PC-9 (cell line): ENCODE measurements at regions not wholly inside any gene's neighbourhood (a gene's known extent, or its start where the extent isn't known, plus 50 kb on each side); places are given as distances from the start of the nearest gene placed in this dataset.

ENCODE experiments used
- EZH2 ChIP-seq: fragments of 200-600 bp; sonication (generic); IDR thresholded peaks from 2 replicates; pipeline ENCODE4 v1.8.0; 2017; ENCODE audit warnings: antibody characterized with exemption, low read depth
- TF ChIP-seq, protein P1 (sequence below): fragments of 200-600 bp; sonication (generic); conservative IDR thresholded peaks from 2 replicates; pipeline ENCODE4 v1.6.1; 2017; ENCODE audit warnings: mixed run types, antibody characterized with exemption, mild to moderate bottlenecking, moderate library complexity

DNA sequence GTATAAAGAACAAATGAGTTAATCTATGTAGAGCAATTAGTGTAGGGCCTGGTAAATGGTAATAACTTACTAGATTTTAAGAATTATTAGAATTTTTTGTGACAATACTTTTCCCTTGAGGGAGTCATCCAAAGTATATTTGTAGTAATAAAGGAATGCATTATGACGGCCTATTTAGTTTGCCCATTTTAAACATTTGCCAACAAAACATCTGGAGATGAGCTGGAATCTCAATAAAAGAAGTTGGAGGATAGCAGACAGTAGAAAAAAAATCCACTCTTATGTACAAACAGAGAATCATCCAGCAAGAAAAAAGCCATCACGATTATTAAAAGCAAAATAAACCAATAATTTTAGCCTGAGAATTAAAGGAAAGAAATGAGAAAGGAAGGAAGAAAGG, 567.3 kb upstream of the ADAMTS5 start:
- TF ChIP-seq, protein P1, sequence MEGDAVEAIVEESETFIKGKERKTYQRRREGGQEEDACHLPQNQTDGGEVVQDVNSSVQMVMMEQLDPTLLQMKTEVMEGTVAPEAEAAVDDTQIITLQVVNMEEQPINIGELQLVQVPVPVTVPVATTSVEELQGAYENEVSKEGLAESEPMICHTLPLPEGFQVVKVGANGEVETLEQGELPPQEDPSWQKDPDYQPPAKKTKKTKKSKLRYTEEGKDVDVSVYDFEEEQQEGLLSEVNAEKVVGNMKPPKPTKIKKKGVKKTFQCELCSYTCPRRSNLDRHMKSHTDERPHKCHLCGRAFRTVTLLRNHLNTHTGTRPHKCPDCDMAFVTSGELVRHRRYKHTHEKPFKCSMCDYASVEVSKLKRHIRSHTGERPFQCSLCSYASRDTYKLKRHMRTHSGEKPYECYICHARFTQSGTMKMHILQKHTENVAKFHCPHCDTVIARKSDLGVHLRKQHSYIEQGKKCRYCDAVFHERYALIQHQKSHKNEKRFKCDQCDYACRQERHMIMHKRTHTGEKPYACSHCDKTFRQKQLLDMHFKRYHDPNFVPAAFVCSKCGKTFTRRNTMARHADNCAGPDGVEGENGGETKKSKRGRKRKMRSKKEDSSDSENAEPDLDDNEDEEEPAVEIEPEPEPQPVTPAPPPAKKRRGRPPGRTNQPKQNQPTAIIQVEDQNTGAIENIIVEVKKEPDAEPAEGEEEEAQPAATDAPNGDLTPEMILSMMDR: no peak
- no peak for TF ChIP-seq EZH2
